SHP77 (cell line): ENCODE measurements at regions not wholly inside any gene's neighbourhood (a gene's known extent, or its start where the extent isn't known, plus 50 kb on each side); places are given as distances from the start of the nearest gene placed in this dataset.

Source experiments
- DNase-seq, 2 experiments: peaks; one replicate each; lab custom pipeline; 2025; lab: John Stamatoyannopoulos, UW

DNA sequence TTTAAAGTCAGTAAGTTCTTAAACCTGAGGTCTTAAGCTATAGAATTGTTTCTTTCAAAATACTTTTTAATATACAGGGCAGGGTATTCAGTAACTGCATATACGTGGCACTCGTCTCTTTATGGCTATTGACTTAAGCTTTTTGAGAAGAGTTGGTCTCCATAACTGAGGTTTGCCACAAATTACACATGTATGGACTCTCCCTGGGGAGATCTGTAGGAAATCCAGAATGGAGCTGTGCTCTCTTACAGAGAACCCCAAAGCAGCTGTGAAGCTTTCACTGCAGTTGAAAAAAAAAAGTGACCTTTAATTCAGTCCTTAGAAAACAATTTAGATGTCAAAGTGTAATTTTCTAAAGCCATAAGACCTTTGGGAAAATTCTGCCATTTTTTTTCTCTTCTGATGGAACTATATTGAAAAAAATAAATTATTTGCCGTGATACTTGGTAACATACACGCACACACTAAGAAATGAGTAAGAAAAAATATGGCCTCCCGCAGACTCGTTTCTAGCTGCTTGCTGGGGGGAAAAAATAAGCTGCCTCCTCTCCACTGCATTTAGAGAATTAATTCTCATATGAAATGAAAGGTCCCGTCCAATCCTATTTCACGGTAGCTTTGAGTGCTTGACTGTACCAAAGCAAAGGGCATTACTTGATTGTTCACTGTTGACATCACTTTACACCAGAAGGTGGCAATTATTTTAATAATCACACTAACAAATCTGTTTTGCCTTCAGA lies 159.4 kb upstream of the TENM3 start:
- no peak for DNase-seq

DNA sequence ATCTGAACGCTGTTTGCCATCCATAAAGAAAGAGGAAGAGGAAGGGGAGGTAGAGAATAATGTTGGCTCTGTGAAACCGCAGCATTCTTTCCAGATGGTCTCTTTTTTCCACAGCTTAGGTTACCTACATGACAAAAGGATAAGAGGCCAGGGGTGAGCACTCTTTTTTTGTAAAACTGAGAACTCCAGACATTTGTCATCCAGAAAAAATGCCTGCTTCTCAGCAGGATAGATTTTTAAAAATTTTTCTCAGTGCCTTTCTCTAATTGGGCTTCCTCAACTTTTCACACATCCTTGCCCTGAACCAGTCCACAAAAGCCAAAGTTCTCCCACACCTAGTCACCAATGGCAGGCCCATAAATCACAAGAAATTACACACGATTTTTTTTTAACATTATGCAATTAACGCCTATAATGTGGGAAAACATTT lies 158.1 kb upstream of the TENM3 start:
- no peak for DNase-seq

DNA sequence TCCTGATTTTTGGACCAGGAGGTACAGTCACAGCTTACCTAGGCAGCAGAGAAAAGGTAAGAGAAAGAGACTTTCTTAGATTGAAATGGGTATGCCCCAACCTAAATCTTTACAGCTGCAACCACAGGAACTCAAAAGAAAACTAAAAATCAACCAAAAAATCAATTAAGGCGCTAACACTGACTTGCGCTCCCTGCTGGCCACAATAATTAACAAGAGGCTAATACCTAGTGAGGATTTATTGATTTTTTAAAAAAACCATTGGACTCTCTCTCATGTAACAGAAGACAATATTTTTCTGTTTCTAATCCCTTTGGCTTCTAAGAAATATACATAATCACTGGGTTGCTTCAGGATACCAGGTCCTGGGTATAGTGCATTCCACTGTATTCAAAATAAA lies 153.9 kb upstream of the TENM3 start:
- DNase-seq, result no peak

DNA sequence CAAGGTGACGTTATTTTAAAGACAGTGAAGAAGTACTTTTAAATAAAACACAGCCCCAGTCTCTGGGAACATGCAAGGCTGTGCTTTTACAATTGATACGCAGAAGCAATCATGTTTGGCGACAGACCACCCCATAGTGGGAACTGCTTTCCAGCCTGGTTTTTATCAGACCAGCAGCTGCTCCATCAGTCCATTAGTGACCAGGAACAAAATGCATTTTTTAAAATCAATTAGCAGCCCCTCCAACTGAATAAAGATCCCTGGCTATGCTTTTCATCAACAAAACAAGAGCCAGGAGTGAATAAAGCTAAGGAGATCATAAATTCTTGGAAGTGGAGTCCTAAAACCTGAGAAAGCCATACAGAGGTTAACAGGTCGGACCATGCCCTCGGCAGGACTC lies 153.0 kb upstream of the TENM3 start:
- no peak for DNase-seq

DNA sequence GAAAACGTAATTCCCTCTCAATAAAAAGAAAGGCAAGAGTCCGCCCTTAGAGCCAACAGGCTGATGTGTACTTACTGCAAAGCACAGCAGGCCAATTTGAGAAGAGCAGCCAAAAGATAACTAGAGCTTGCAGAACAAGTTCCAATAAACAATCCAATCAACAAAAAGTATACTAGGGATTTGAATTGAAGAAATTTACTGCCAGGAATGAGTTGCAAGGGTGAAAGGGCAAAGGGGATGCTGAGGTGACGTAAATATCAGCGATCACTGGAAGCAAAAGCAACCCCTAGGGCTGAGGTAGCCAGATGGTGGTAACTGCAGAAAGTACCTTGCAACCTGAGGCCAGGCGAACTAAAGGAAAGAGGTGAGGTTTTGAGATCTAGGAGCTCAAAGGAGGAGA lies 152.1 kb upstream of the TENM3 start:
- DNase-seq, result no peak

DNA sequence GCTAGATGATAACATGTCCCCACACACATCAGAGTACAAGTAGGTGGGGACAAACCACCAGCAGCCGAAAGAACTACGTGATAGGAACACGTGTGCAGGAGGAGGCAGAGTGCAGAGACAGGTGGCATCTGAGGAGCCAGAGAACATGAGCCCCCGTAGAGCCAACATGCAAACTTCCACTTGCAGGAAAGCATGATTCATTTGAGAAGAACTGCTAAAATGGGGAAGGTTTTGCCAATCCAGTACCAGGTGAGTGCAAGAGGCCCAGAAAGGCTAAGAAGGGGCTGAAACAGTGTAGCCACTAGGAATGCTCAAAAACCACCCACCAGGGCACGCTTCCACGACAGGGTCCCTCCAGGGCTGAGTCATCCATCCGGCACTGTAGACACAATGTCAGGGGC lies 149.8 kb upstream of the TENM3 start:
- DNase-seq, result no peak

DNA sequence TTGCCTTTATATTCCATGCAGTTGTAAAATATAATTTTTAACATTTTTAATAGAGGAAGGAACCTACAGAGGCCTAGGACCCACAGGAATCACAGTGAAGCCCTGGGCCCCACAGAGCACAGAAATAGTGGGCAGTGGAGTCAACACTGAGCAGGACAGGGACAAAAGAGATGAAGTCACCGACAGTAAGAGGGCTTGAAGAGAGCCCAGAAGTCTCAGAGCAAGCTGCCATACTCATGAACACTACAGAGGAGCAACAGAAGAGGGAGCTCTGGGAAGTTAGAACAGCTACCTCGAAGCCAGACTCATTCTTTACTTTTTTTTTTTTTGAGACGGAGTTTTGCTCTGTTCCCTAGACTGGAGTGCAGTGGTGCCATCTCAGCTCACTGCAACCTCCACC lies 149.3 kb upstream of the TENM3 start:
- no peak for DNase-seq

DNA sequence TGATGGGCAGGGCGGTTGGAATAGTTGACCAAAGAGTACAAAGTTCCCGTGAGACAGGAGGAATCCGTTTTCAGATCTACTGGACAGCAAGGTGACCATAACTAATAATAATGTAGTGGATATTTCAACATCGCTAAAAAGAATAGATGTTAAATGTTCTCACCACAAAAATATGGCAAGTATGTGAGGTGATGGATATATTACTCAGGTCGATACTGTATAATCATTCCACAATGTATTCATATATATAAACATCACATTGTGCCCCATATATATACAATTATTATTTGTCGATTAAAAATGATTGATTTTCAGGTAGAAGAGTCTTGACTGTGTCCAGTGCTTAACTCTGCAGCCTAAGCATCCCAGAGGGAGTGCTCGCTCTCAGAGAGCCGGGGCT lies 141.6 kb upstream of the TENM3 start:
- no peak for DNase-seq

DNA sequence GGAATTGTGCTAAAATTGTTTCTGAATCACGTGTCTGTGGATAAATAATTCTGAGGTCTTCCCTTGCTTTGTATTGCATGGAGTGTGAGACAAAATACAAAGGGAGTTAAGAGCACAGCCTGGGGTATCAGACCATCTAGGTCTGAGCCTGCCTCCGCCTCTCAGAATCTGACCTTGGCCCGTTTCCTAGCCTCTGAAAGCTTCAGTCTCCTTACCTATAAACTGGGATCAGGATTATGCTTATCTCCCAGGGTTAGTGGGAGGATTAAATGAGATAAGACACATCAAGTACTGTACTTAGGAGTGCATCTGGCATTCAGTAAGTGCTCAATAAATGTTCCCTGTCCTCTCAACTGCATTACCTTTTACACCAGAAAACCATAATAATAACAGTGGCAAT lies 140.6 kb upstream of the TENM3 start:
- no peak for DNase-seq

DNA sequence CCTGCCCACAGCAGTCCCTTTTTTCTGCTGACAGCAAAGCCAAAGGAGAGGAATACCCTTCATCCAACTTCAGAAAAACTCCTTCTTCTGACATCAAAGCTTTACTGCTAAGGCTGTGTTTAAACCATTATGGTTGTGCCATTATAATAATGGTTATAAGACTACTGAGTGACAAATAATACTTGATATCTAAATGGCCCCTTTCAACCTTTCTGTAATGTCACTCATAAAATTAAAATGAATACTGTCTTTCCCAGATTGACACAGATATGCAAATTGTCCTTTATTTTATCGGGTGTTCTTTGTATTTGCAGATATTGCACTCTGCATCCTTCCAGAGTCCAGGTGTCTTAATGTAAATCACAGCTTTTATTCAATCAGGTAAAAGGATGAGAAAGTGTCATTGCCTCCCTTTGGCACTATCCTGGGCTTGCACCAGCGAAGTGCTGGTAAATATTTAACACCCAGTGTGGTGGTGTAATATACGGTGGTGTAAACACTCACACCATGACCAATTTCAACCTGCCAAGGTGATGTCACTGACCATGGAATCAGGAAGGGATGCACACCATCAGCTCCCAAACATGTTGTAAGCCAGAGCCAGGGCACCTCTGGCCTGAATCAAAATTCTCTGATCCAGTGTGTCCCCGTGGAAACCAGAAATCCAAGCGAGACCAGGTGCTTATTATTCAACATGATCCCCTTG lies 139.4 kb upstream of the TENM3 start:
- DNase-seq, result no peak

DNA sequence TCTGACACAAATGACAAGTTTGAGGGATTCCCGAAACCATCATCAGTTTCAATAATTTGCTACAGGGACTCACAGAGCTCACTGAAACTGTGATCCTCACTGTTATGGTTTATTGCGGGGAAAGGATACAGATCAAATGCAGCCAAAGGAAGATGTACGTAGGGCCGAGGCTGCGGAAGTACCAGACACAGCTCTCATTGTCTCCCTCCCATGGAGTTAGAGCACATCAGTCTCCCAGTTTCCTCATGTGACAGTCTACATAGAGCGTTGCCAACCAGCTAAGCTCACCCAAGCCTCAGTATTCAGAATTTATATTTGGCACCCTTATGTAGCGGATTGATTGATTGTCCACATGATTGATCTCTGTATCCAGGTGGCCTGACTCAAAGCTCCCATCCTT lies 137.8 kb upstream of the TENM3 start:
- DNase-seq, result no peak

DNA sequence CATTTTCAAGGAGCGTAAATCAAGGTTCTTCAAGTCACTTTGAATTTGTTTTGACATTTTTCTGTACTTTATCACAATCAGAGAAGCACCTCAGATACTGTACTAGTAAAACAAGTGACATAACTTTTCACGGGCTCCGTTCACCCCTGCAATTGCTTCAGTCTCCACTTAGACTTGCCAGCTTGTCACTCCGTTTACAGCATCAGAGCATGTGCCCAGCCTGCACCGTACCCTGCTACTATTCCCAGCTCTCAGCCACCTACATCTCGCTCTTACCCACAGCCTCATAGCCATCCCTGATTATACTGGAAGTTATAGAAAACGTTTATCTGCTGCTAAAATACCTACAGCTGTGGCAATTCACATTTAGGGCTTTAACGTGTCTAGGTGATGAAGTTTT lies 135.3 kb upstream of the TENM3 start:
- no peak for DNase-seq

DNA sequence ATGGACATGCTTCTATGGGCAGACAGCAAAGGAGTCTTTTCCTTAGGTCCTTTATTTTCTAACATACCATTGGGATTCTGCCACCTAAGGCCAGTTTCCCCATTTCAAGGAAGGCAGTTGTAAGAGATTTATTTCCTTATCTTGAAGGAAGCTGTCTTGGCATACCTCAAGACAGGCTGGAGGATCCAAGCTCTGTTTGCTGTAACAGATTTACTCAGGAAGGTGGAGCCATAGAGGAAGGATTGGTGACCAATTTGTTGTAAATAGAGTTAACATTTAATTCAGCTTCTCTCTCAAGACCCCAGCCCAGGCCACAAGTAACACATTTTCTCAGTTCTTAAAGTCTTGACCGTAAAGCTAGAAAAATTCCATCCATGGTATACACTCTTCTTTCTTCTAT lies 131.6 kb upstream of the TENM3 start:
- no peak for DNase-seq

DNA sequence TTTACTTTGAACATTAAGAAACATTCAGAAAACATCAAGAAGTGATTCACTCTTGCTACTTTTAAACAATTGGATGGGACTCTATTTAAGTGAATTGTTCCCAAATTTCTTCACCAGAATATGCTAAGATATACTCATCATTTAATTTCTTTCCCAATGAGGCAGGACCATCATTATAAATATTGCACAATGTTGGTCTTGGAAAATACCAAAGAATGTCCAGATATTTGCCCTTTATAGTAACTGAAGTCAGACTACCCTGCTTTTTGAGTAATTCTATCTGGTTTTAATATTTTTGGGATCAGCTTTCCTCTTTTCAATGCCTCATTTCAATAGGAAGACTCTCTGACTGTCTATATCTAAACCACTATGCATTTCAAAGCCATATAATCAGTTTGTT lies 129.4 kb upstream of the TENM3 start:
- no peak for DNase-seq

DNA sequence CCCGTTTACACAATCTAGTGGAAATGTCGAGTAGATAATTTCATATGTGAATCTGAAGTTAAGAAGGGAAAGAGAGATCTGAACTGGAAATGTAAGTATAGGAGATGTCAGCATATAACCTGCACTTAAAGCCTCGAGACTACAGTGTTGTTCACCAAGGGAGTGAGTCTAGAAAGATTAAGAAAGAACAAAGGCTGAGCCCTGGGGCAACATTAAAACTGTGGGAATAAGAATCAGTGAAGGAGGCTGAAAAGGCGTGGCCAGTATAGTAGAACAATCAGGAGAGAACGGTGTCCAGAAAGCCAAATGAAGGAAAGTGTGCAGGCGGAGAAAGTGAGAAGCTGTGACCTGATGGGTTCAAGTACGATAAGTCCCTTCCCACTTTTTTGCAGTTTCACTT lies 118.8 kb upstream of the TENM3 start:
- DNase-seq, result no peak

DNA sequence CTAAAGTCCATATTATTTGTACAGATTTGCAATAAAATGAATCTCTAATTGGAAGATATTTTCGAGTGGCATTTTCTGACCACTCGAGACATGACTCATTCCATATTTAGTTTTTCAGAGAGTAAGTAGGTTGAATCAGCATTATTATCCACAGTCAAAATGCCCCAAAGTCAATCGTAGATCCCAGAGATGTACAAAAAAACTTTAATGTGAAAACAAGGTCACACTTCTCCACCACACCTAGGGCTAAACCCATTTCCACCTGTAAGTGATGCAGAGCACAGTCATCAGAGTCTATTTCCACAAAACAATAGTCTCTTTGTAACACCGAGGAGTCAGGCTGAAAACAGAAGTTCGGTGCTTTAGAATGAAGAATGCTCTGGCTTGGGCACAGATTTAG lies 117.1 kb upstream of the TENM3 start:
- no peak for DNase-seq

DNA sequence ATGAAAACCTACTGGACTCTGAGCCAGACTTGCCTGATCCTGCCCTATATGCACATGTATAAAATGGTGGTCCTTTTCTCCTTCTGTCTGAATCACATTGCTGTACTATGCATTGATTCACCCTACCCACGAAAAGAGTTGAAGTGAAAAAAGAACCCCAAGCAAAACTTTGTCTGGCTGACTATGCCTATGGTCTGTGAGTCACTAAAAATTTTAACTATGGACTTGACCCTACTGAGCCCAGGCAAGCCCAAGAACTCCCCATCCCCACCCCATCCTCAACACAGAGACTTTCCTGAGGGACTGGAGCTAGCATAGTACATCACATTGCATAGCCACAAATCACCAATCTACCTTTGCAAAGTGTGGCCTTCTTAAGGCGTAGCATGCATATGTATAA lies 116.6 kb upstream of the TENM3 start:
- no peak for DNase-seq

DNA sequence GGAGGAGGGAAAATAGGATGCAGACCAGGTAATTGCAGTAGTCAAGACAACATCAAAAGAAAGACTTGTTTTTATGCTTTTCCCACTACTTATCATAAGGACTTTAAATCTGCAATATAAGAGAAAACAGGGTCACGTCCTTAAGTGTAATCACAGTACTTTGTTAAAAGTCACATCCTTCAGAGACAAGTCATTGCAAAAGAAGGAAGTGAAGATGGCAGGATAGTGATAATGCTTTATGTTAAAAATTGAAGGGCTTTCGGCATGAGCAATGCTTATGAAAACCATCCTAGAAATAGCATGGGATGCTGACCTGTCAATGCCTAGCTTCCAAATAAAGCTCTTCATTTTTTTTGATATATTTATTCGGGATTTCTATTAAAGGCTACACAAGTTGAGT lies 110.2 kb upstream of the TENM3 start:
- no peak for DNase-seq

DNA sequence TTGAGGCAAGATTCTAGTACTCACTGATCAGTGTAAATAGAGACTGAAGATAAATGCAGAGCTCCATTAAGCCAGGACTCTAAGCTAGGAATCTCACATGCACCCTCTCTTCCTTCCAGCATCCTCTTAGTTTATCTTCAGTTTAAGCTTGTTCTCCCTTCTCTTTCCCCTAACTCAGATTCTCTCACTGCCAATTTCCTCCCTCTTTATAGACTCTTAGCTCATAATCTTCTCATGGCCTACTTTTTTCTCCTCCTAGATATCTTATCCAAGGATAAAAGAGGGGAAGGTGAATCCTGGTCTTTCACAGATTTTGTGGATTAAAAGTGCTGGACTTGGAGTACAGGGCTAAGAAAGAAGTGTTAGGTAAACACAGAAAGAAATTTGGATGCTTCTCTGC lies 108.9 kb upstream of the TENM3 start:
- no peak for DNase-seq

DNA sequence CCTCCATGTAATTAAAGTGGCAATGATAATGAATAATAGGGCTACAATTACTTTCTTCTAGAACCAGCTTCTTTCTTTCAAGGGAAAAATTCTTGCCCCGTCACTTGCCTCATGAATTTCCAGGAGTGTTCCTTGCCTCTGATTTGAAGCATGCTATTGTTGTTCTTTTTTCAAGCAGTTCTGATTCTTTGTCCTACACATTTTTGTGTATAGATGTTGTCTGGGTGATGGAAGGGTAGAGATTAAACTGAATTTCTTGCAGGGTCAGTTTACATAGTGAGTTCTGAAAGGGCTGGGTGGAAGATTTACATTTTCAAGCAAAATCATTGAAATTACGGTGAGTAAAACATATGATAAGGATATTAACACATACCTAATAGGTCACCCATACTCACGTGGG lies 107.0 kb upstream of the TENM3 start:
- DNase-seq, result no peak

DNA sequence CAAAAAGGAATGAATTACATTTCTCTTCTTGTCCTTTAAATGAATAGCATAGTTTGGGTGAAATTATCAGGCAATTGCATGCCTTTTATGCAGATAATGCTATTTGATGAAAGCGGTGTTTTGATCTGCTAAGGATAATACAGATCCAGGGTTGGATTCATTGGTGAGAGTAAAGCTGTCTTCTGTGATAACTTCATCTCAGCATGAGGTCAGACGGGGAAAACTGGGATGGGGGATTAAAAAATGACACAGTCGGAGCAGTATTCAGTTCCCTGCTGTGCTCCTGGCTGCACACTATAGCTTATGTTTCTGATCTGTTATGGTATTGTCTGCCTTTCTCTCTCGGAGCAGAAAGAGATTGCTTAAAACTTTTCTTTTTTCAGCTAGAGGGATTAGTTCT lies 105.9 kb upstream of the TENM3 start:
- DNase-seq, result no peak

DNA sequence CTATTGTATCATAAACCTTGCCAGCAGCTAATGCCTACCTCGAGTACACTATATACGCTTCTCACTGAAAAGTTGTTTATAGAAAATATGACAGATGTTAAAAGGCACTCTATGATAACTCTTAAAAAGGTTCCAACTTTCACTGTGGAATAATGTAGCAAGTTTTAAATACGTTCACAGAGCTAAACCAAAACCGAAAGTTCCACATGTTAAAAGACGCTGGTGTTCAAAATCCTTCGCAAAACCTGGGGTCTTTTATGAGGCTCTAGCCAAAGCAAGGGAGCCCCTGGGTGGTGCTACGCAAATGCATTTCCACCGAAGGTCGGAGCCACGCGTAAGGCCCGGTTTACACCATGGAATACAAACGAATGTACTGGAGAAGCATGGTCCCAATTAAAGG lies 103.7 kb upstream of the TENM3 start:
- no peak for DNase-seq

DNA sequence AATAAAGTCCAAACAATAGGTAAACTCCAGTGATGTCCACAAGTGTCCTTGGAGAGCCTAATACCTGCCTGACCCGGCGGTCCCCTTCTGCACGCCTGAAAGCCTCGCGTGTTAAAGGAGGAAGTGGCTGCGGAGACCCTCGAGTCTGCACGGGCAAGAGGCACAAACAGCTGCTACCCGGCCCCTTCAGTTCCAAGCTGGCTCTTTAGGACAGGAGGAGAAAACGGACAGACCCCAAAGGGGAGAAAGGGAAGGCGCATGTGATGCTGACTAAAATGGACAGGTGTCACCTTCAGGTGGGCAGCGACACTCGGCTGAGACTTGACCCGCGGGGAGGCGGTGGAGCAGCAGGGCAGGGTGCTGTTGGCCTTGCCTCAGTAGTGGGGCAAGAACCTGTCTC lies 102.7 kb upstream of the TENM3 start:
- DNase-seq, result no peak

DNA sequence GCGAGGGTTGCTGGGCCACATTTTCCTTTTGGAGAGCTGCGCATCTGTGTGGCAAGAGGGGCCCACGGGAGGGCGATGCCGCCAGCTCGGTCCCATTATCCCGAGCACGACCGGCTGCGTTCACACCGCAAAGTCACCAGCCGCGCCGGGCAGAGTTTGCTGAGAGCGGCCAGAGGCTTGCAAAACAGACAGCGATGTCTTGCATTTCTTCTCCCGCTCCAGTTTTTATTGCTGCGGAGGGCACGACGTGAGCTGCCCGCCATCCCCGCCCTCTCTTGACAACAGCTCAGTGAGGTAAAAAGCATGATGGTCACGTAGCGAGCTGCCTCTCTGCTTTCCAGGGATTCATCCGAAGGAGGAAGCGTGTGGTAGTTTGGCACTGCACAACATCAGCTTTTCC lies 102.1 kb upstream of the TENM3 start:
- no peak for DNase-seq
